Coronary artery (tissue), 2 donors: ENCODE measurements at regions not wholly inside any gene's neighbourhood (a gene's known extent, or its start where the extent isn't known, plus 50 kb on each side); places are given as distances from the start of the nearest gene placed in this dataset.

Source experiments
- DNase-seq: peaks from one replicate; pipeline ENCODE4 v3.0.0-alpha.2; 2017; ENCODE audit warnings: low spot score
- H3K27ac ChIP-seq, 2 donors: fragments of 200-600 bp; sonication (generic); one replicate each; pipeline ENCODE4 v1.5.1; 2016 to 2019
- H3K4me3 ChIP-seq: fragments of 200-600 bp; sonication (generic); 2 replicates; pipeline ENCODE4 v1.5.1; 2016; ENCODE audit warnings: mild to moderate bottlenecking, moderate library complexity
- CTCF ChIP-seq: fragments of 200-600 bp; sonication (generic); IDR thresholded peaks from one replicate; pipeline ENCODE4 v1.5.1; 2019; ENCODE audit warnings: antibody characterized with exemption

DNA sequence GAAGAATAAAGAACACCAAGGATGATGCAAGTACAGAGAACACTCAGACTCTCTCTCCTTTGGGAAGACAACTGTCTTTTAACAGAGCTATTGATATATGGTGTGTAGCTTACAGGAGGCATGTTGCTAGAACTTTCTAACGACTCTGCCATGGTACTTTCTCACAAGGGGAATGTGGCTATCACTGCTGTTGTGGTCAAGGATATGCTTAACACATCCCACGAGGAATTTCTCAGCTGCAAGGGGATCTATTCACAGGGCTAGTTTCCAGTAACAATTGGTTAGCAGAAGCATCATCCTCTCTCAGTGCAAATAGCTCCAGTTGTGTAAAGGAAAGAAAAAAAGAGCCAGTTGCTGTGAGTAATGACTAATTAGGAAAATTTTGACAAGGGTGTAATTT is 826.0 kb downstream of the SORCS1 start:
- TF ChIP-seq CTCF, result no peak
- DNase-seq, result no peak
- no peak overlapping the region for H3K4me3 ChIP-seq
- no peak overlapping the region for H3K27ac ChIP-seq

- no peak for DNase-seq
- Histone ChIP-seq H3K27ac (no peak overlapping the region), H3K4me3 (no peak overlapping the region)
- no peak for TF ChIP-seq CTCF
These were observed 827.6 kb downstream of the SORCS1 start for GRCh38 chr10:106336874-106337273.

- no peak for DNase-seq
- Histone ChIP-seq H3K27ac (no peak overlapping the region), H3K4me3 (no peak overlapping the region)
- TF ChIP-seq CTCF, result no peak
These were observed 836.8 kb downstream of the SORCS1 start for GRCh38 chr10:106327747-106328146.

GRCh38 chr10:106320876-106321275 is 843.6 kb downstream of the SORCS1 start:
- no peak for TF ChIP-seq CTCF
- Histone ChIP-seq H3K4me3 (no peak overlapping the region), H3K27ac (no peak overlapping the region)
- no peak for DNase-seq

GRCh38 chr10:106320078-106320477 is 844.4 kb downstream of the SORCS1 start:
- H3K27ac ChIP-seq, result no peak overlapping the region
- no peak for TF ChIP-seq CTCF
- no peak overlapping the region for H3K4me3 ChIP-seq
- no peak for DNase-seq

GRCh38 chr10:106317554-106317953 is 847.0 kb downstream of the SORCS1 start:
- no peak overlapping the region for H3K27ac ChIP-seq

DNA sequence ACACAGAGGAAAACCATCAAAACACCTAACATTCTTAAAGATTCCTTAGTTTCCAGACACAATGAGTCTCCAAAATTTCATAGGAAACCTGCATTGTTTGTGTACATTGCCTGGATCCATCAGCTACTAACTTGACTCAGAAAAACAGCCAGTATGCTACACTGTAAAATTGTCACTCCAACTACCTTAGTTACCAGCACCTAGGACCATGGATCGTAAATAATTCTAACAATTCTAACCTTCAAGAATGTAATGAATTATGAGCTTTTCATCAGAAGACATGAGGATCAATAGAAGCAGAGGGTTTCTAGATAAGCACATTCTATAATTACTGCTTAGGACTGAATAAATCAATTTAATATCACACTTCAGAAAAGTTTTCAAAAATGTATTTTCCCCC is 851.5 kb downstream of the SORCS1 start:
- Histone ChIP-seq H3K27ac (no peak overlapping the region), H3K4me3 (no peak overlapping the region)
- TF ChIP-seq CTCF, result no peak
- DNase-seq, result no peak

More at GRCh38 chr10:106317554-106317953, 847.0 kb downstream of the SORCS1 start:
- DNase-seq, result no peak
- H3K4me3 ChIP-seq, result no peak overlapping the region
- no peak for TF ChIP-seq CTCF
